Left forelimb (tissue), 1 donor: ENCODE measurements at regions not wholly inside any gene's neighbourhood (a gene's known extent, or its start where the extent isn't known, plus 50 kb on each side); places are given as distances from the start of the nearest gene placed in this dataset.
"Not testable (repeated sequence)": the region's sequence is repeated elsewhere in the genome, so short reads cannot be mapped to it uniquely, and the experiment has no call there.

Source experiments
- DNase-seq: peaks from one replicate; pipeline ENCODE4 v3.0.0-alpha.2; 2018; ENCODE audit warnings: low spot score

- no peak for DNase-seq
These were observed 147.2 kb upstream of the KLHL1 start for GRCh38 chr13:70255406-70255991.

- DNase-seq: no peak
These were observed 145.6 kb upstream of the KLHL1 start for GRCh38 chr13:70253834-70254233.

- DNase-seq: no peak
These were observed 145.2 kb upstream of the KLHL1 start for GRCh38 chr13:70253411-70253810.

- no peak for DNase-seq
These were observed 141.2 kb upstream of the KLHL1 start for GRCh38 chr13:70249332-70250064.

- no peak for DNase-seq
These were observed 128.9 kb upstream of the KLHL1 start for GRCh38 chr13:70237131-70237530.

- DNase-seq: no peak
These were observed 127.3 kb upstream of the KLHL1 start for GRCh38 chr13:70235565-70235964.

- no peak for DNase-seq
These were observed 115.7 kb upstream of the KLHL1 start for GRCh38 chr13:70223911-70224310.

- DNase-seq: no peak
These were observed 114.7 kb upstream of the KLHL1 start for GRCh38 chr13:70222926-70223325.

GRCh38 chr13:70218618-70219017 is 110.4 kb upstream of the KLHL1 start:
- no peak for DNase-seq

- not testable (repeated sequence) for DNase-seq
These were observed 100.7 kb upstream of the KLHL1 start for GRCh38 chr13:70208968-70209367.

GRCh38 chr13:70206671-70207070 is 98.4 kb upstream of the KLHL1 start:
- DNase-seq: no peak

GRCh38 chr13:70203661-70204229 is 95.5 kb upstream of the KLHL1 start:
- DNase-seq: no peak

- DNase-seq: no peak
These were observed 82.8 kb upstream of the KLHL1 start for GRCh38 chr13:70191034-70191433.

- no peak for DNase-seq
These were observed 81.7 kb upstream of the KLHL1 start for GRCh38 chr13:70189981-70190380.

- DNase-seq: no peak
These were observed 80.3 kb upstream of the KLHL1 start for GRCh38 chr13:70188567-70188966.

GRCh38 chr13:70183041-70183440 is 74.8 kb upstream of the KLHL1 start:
- no peak for DNase-seq
